A549 (cell line): ENCODE measurements at regions not wholly inside any gene's neighbourhood (a gene's known extent, or its start where the extent isn't known, plus 50 kb on each side); places are given as distances from the start of the nearest gene placed in this dataset.

Experiments
- ESRRA ChIP-seq: fragments of 150-350 bp; IDR thresholded peaks from 2 replicates; pipeline ENCODE4 v1.6.1; 2014; ENCODE audit warnings: mild to moderate bottlenecking, low read length, borderline replicate concordance
- POLR2A ChIP-seq: IDR thresholded peaks from 2 replicates; pipeline ENCODE4 v1.6.1; 2012; ENCODE audit warnings: mild to moderate bottlenecking, low read length
- TFCP2L1 ChIP-seq: fragments of 250-450 bp; sonication (Bioruptor Pico); IDR thresholded peaks from 2 replicates; pipeline ENCODE4 v1.5.0; 2021; ENCODE audit warnings: mild to moderate bottlenecking
- TF ChIP-seq, protein P1 (sequence below): fragments of >200 bp; sonication (Bioruptor Twin); formaldehyde crosslinking; IDR thresholded peaks from 3 replicates; pipeline ENCODE4 v1.5.1; 2016
- TF ChIP-seq, protein P2 (sequence below): IDR thresholded peaks from 2 replicates; pipeline ENCODE4 v1.6.1; 2012

DNA sequence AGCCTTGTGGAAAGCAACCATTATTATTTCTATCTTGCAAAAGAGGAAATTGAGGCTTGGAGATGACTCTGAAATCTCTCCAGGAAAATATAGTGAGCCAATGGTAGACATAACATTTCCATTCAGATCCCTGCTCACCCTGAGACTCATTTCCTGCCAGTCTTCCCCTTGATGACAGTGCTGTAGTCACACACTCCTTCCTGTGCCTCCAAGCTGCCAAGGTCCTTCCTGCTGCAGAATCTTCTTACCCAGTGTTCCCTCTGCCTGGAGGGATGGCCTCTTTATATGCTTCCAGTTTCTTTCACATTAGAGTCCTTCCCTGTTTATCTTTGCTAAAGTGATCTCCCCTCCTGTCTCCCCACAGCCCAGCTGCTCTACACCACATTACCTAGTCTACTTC lies 648.1 kb downstream of the TOX3 start:
- TF ChIP-seq POLR2A (no peak), ESRRA (no peak), TFCP2L1 (CRISPR knock-in tag) (no peak)
- TF ChIP-seq, protein P1, sequence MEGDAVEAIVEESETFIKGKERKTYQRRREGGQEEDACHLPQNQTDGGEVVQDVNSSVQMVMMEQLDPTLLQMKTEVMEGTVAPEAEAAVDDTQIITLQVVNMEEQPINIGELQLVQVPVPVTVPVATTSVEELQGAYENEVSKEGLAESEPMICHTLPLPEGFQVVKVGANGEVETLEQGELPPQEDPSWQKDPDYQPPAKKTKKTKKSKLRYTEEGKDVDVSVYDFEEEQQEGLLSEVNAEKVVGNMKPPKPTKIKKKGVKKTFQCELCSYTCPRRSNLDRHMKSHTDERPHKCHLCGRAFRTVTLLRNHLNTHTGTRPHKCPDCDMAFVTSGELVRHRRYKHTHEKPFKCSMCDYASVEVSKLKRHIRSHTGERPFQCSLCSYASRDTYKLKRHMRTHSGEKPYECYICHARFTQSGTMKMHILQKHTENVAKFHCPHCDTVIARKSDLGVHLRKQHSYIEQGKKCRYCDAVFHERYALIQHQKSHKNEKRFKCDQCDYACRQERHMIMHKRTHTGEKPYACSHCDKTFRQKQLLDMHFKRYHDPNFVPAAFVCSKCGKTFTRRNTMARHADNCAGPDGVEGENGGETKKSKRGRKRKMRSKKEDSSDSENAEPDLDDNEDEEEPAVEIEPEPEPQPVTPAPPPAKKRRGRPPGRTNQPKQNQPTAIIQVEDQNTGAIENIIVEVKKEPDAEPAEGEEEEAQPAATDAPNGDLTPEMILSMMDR = no peak
- TF ChIP-seq, protein P2, sequence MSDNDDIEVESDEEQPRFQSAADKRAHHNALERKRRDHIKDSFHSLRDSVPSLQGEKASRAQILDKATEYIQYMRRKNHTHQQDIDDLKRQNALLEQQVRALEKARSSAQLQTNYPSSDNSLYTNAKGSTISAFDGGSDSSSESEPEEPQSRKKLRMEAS = no peak
